ENCODE measurements at regions not wholly inside any gene's neighbourhood (a gene's known extent, or its start where the extent isn't known, plus 50 kb on each side); places are given as distances from the start of the nearest gene placed in this dataset.

GRCh38 chr12:24697295-24697694, 251.6 kb downstream of the BCAT1 start:
- no peak overlapping the region for H3K9ac ChIP-seq (ENCODE audit: low read length)
- no peaks in the 10 kb centered on the region for H3K79me2 ChIP-seq (ENCODE audit: control insufficient read depth, insufficient read depth, low read length)
- no peak for ATAC-seq (ENCODE audit: low read depth)
- 75% methylated on average over 2 of the region's 2 CpGs for WGBS (ENCODE audit: insufficient coverage)
- no peaks in the 10 kb centered on the region for H3K27me3 ChIP-seq (replicated peaks in 1 of 4; ENCODE audit: control extremely low read depth in 1 of 4, control insufficient read depth in 3 of 4, insufficient read depth in 4 of 4, low read length in 3 of 4)
- no peak overlapping the region for H3K4me2 ChIP-seq (replicated peaks; ENCODE audit: low read depth, low read length, poor library complexity, severe bottlenecking)
- Mint-ChIP-seq H3K27me3 (no peaks in the 10 kb centered on the region), H3K4me3 (no peak overlapping the region), H3K9me3 (ENCODE audit: insufficient read depth) (no peaks in the 10 kb centered on the region), H3K4me1 (no peaks in the 10 kb centered on the region), H3K27ac (no peak overlapping the region)
- H4K20me1 ChIP-seq (ENCODE audit: control insufficient read depth, insufficient read depth, low read length, poor library complexity, severe bottlenecking), result no peaks in the 10 kb centered on the region
- no peak overlapping the region for H3K4me3 ChIP-seq (ENCODE audit: control extremely low read depth in 1 of 5, extremely low read depth in 1 of 5, insufficient read depth in 1 of 5, low read depth in 2 of 5, low read length in 4 of 5)
- POLR2A ChIA-PET, result no interaction called here
- CTCF ChIA-PET, result no interaction called here
- H3K4me1 ChIP-seq (ENCODE audit: control insufficient read depth in 2 of 2, insufficient read depth in 2 of 2, low read length in 2 of 2), result no peaks in the 10 kb centered on the region
- no peaks in the 10 kb centered on the region for H3K36me3 ChIP-seq (replicated peaks in 1 of 2; ENCODE audit: control extremely low read depth in 1 of 2, control insufficient read depth in 1 of 2, extremely low read depth in 1 of 2, insufficient read depth in 2 of 2, low read length in 1 of 2)
- intact Hi-C loops (cut with micrococcal nuclease), result no loop called here
- no peak overlapping the region for H2AFZ ChIP-seq (ENCODE audit: insufficient read depth, low read depth, low read length, poor library complexity, severe bottlenecking)
- no peak for TF ChIP-seq EZH2 (IDR thresholded peaks at IDR 0.05; ENCODE audit: borderline replicate concordance, insufficient read depth, low read depth, low read length, poor library complexity, severe bottlenecking)
- DNase-seq, result no peak
- no peak overlapping the region for H3K27ac ChIP-seq (ENCODE audit: low read length in 2 of 2)
- H3K9me3 ChIP-seq (ENCODE audit: control extremely low read depth in 1 of 3, control insufficient read depth in 2 of 3, insufficient read depth in 1 of 3, low read length in 2 of 3), result no peaks in the 10 kb centered on the region

GRCh38 chr12:24696800-24697199, 252.1 kb downstream of the BCAT1 start:
- Mint-ChIP-seq H3K27me3 (no peaks in the 10 kb centered on the region), H3K4me3 (no peak overlapping the region), H3K27ac (no peak overlapping the region), H3K4me1 (no peaks in the 10 kb centered on the region), H3K9me3 (ENCODE audit: insufficient read depth) (no peaks in the 10 kb centered on the region)
- Histone ChIP-seq H3K27ac (ENCODE audit: low read length in 2 of 2) (no peak overlapping the region), H3K36me3 (replicated peaks in 1 of 2; ENCODE audit: control extremely low read depth in 1 of 2, control insufficient read depth in 1 of 2, extremely low read depth in 1 of 2, insufficient read depth in 2 of 2, low read length in 1 of 2) (no peaks in the 10 kb centered on the region), H3K79me2 (ENCODE audit: control insufficient read depth, insufficient read depth, low read length) (no peaks in the 10 kb centered on the region), H3K27me3 (replicated peaks in 1 of 4; ENCODE audit: control extremely low read depth in 1 of 4, control insufficient read depth in 3 of 4, insufficient read depth in 4 of 4, low read length in 3 of 4) (no peaks in the 10 kb centered on the region), H3K9me3 (ENCODE audit: control extremely low read depth in 1 of 3, control insufficient read depth in 2 of 3, insufficient read depth in 1 of 3, low read length in 2 of 3) (no peaks in the 10 kb centered on the region), H2AFZ (ENCODE audit: insufficient read depth, low read depth, low read length, poor library complexity, severe bottlenecking) (no peak overlapping the region), H4K20me1 (ENCODE audit: control insufficient read depth, insufficient read depth, low read length, poor library complexity, severe bottlenecking) (no peaks in the 10 kb centered on the region), H3K4me3 (ENCODE audit: control extremely low read depth in 1 of 5, extremely low read depth in 1 of 5, insufficient read depth in 1 of 5, low read depth in 2 of 5, low read length in 4 of 5) (no peak overlapping the region), H3K9ac (ENCODE audit: low read length) (no peak overlapping the region), H3K4me1 (ENCODE audit: control insufficient read depth in 2 of 2, insufficient read depth in 2 of 2, low read length in 2 of 2) (no peaks in the 10 kb centered on the region), H3K4me2 (replicated peaks; ENCODE audit: low read depth, low read length, poor library complexity, severe bottlenecking) (no peak overlapping the region)
- intact Hi-C loops (cut with micrococcal nuclease), result no loop called here
- ChIA-PET POLR2A (no interaction called here), CTCF (no interaction called here)
- TF ChIP-seq EZH2 (IDR thresholded peaks at IDR 0.05; ENCODE audit: borderline replicate concordance, insufficient read depth, low read depth, low read length, poor library complexity, severe bottlenecking) (no peak), CTCF (IDR thresholded peaks at IDR 0.05) (no peak)
- ATAC-seq (ENCODE audit: low read depth) (no peak), DNase-seq (no peak)
- WGBS (ENCODE audit: insufficient coverage), result 100% methylated on average over 3 of the region's 6 CpGs
